Hippocampal formation (tissue), 2 donors: ENCODE measurements at regions not wholly inside any gene's neighbourhood (a gene's known extent, or its start where the extent isn't known, plus 50 kb on each side); places are given as distances from the start of the nearest gene placed in this dataset.

Experiments
- DNase-seq, 2 donors: peaks; one replicate each; lab custom pipeline; 2025; lab: John Stamatoyannopoulos, UW

GRCh38 chr15:60214201-60214600 lies 183.6 kb downstream of the ANXA2 start:
- DNase-seq = no peak

GRCh38 chr15:60215225-60215963 lies 182.4 kb downstream of the ANXA2 start:
- DNase-seq = no peak

- DNase-seq = no peak
These were observed 180.6 kb downstream of the ANXA2 start for GRCh38 chr15:60217161-60217560.

GRCh38 chr15:60218256-60218655 lies 179.5 kb downstream of the ANXA2 start:
- DNase-seq = no peak

GRCh38 chr15:60219866-60220265 lies 177.9 kb downstream of the ANXA2 start:
- no peak for DNase-seq

GRCh38 chr15:60221356-60221755 lies 176.4 kb downstream of the ANXA2 start:
- no peak for DNase-seq

GRCh38 chr15:60222404-60222803 lies 175.4 kb downstream of the ANXA2 start:
- no peak for DNase-seq

- DNase-seq = no peak
These were observed 174.6 kb downstream of the ANXA2 start for GRCh38 chr15:60223176-60223575.

GRCh38 chr15:60226924-60227323 lies 170.9 kb downstream of the ANXA2 start:
- DNase-seq = no peak

GRCh38 chr15:60228101-60228500 lies 169.7 kb downstream of the ANXA2 start:
- DNase-seq = no peak

GRCh38 chr15:60228619-60229018 lies 169.2 kb downstream of the ANXA2 start:
- DNase-seq = no peak

GRCh38 chr15:60235951-60236710 lies 161.7 kb downstream of the ANXA2 start:
- no peak for DNase-seq

GRCh38 chr15:60237446-60237845 lies 160.3 kb downstream of the ANXA2 start:
- DNase-seq = no peak

- no peak for DNase-seq
These were observed 154.0 kb downstream of the ANXA2 start for GRCh38 chr15:60243769-60244168.

- no peak for DNase-seq
These were observed 153.0 kb downstream of the ANXA2 start for GRCh38 chr15:60244813-60245212.

- no peak for DNase-seq
These were observed 147.5 kb downstream of the ANXA2 start for GRCh38 chr15:60250316-60250715.

GRCh38 chr15:60251300-60252070 lies 146.3 kb downstream of the ANXA2 start:
- no peak for DNase-seq

GRCh38 chr15:60254416-60254815 lies 143.4 kb downstream of the ANXA2 start:
- DNase-seq = no peak

- no peak for DNase-seq
These were observed 142.4 kb downstream of the ANXA2 start for GRCh38 chr15:60255390-60255789.

GRCh38 chr15:60257591-60258159 lies 140.1 kb downstream of the ANXA2 start:
- DNase-seq = no peak

- no peak for DNase-seq
These were observed 138.3 kb downstream of the ANXA2 start for GRCh38 chr15:60259469-60259868.

- no peak for DNase-seq
These were observed 133.7 kb downstream of the ANXA2 start for GRCh38 chr15:60264088-60264487.
